Stimulated activated naive CD8-positive, alpha-beta T cell treated with anti-CD3 and anti-CD28 coated beads, Interleukin-15, amount 100 ng/mL, for 72 hours (primary cell): ENCODE measurements at regions not wholly inside any gene's neighbourhood (a gene's known extent, or its start where the extent isn't known, plus 50 kb on each side); places are given as distances from the start of the nearest gene placed in this dataset.
"Not testable (repeated sequence)": the region's sequence is repeated elsewhere in the genome, so short reads cannot be mapped to it uniquely, and the experiment has no call there.

Experiments used
- ATAC-seq: fragments of 150-1000 bp; cut with Tn5 transposase; 2 replicates; pipeline ENCODE4 v1.10.0; 2021; ENCODE audit warnings: mild to moderate bottlenecking, moderate library complexity
- DNase-seq, 2 donors: peaks; one replicate each; pipeline ENCODE4 v3.0.0; 2021 to 2022
- H3K27ac Mint-ChIP-seq, 2 donors: one replicate each; pipeline ENCODE4 v1.8.0; 2022; ENCODE audit warnings: mild to moderate bottlenecking in 2 of 2, mixed read lengths in 2 of 2, moderate library complexity in 2 of 2
- H3K27me3 Mint-ChIP-seq: one replicate; pipeline ENCODE4 v1.8.0; 2022; ENCODE audit warnings: mixed read lengths
- H3K4me1 Mint-ChIP-seq: one replicate; pipeline ENCODE4 v1.8.0; 2022; ENCODE audit warnings: mild to moderate bottlenecking, mixed read lengths
- H3K4me3 Mint-ChIP-seq, 2 donors: one replicate each; pipeline ENCODE4 v1.8.0; 2022; ENCODE audit warnings: mild to moderate bottlenecking in 2 of 2, mixed read lengths in 2 of 2, moderate library complexity in 1 of 2
- H3K9me3 Mint-ChIP-seq, 2 donors: one replicate each; pipeline ENCODE4 v1.8.0; 2022; ENCODE audit warnings: mixed read lengths in 2 of 2

DNA sequence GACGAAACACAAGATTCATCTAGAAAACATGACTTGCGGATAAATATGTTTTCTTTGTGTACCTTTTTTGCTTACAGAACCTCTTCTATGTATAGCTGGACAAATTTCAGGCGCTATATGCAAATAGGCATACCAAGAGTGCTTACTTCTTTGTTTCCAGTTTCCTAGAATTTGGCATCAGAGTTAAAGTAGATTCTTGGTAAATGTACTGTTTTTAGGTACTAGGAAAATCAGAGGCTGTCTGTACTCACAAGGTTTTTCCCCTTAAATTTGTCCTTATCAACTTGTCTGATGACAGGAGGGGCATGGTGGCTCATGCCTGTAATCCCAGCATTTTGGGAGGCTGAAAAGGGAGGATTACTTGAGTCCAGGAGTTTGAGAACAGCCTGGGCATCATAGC is 124.9 kb upstream of the TMEM170B start:
- peaks cover 66% of the 10 kb centered on the region for H3K4me1 Mint-ChIP-seq
- ATAC-seq: peak; percentile 65
- H3K27ac Mint-ChIP-seq: peak overlapping the region; percentile 87 to 94
- no peak for DNase-seq
- H3K27me3 Mint-ChIP-seq: no peaks in the 10 kb centered on the region
- peak overlapping the region; percentile 28 to 32 for H3K4me3 Mint-ChIP-seq
- peaks cover 0 to 10% of the 10 kb centered on the region in 2 donors for H3K9me3 Mint-ChIP-seq

DNA sequence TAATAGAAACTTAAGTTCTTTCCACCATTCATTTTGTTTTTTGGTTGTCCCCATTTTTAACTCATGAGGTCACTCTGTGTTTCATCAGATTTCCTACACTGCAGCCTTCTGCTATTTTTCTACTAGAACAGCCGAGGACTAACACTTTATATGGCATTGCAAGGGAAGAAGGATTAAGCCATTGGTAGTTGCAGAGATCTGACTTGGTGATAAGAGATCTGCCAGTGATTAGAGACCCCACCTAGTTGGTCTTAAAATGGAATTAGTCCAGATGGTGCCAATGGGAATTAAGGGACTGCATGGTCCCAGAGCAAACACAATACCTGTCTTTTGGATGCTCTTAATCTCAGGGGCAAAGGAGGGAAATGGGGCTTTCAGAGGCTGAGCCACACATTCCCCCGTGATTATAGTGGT is 125.5 kb upstream of the TMEM170B start:
- no peak for DNase-seq
- no peaks in the 10 kb centered on the region for H3K27me3 Mint-ChIP-seq
- peak overlapping the region in 1 of 2 donors; percentile 15 for H3K4me3 Mint-ChIP-seq
- no peak for ATAC-seq
- peaks cover 66% of the 10 kb centered on the region for H3K4me1 Mint-ChIP-seq
- peaks cover 0 to 12% of the 10 kb centered on the region in 2 donors for H3K9me3 Mint-ChIP-seq
- H3K27ac Mint-ChIP-seq: peak overlapping the region in 1 of 2 donors; percentile 47

DNA sequence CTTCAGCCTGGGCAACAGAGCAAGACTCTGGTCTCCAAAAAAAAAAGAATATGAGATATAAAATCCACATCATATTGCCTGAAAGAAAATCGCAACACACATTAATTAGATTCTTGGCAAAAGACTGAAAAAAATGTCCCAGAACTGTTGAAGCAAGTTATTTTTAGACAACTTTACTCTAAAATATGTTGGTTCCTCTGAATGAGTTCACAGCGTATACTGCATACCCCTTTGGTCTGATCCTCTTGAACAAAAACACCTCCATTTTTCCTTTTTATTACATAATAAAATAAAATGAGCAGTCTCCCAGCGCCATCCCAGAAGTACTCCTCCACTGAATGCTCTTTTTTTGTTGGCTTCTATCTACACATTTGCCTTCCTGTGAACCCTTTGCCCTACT is 126.0 kb upstream of the TMEM170B start:
- ATAC-seq (no peak), DNase-seq (no peak)
- H3K9me3 Mint-ChIP-seq: peaks cover 0 to 11% of the 10 kb centered on the region in 2 donors
- peaks cover 65% of the 10 kb centered on the region for H3K4me1 Mint-ChIP-seq
- peak overlapping the region in 1 of 2 donors; percentile 47 for H3K27ac Mint-ChIP-seq
- no peak overlapping the region for H3K4me3 Mint-ChIP-seq
- H3K27me3 Mint-ChIP-seq: no peaks in the 10 kb centered on the region

DNA sequence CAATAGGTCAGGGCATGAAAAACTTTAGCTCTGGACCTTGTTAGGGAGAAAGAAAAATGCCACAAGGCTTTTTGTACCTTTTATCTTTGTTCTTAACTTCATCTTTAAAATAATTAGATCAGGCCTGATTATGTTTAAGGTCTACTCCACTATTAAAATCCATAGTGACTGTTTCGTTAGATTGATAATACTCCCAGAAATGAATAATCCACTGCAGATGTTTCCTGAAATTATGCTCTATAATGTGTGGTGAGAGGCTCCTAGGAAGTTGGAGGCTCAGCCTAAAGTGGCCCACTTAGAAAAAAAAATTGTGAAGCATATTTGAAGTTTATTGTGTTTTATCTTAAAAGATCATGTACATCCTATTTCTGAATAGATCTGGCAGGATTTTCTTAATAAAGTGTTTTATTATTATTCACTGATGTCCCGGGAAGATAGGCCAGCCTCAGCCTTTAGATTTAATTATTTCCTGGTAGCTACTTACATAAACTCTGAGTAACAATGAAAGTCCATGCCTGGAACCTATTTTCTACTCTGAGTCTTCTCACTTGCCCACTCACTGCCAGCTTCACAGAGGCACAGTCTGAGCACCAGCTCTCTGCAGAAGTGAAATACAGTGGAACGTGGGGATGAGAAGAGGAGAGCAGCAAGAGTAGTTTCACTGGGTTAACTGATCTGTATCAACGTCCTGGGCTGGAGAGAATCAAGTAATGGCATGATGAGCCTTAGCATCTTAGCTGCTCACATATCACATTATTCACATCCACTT is 126.8 kb upstream of the TMEM170B start:
- DNase-seq (peak in 1 of 2 donors; percentile 24), ATAC-seq (peak; percentile 70)
- no peaks in the 10 kb centered on the region for H3K27me3 Mint-ChIP-seq
- peaks cover 57% of the 10 kb centered on the region for H3K4me1 Mint-ChIP-seq
- peaks cover 0 to 6% of the 10 kb centered on the region in 2 donors for H3K9me3 Mint-ChIP-seq
- no peak overlapping the region for H3K27ac Mint-ChIP-seq
- H3K4me3 Mint-ChIP-seq: no peak overlapping the region

DNA sequence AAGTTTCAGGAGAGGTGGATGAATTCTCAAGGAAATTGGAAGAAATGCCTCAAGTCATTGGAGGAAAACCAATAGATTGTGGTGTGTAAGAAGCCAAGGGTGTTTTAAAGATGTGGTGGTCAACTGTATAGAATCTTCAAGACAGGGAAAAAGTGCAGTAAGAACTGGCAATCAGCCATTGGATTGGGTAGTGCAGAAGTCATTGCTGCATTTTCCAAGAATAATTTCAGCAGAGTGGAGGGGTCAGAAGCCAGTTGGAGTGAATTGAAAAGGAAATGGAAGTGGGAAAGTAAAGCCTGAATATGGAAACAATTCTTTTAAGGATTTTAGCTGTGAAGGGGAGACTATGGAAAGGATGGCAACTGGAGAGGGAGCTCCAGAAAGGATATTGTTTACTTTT is 128.2 kb upstream of the TMEM170B start:
- Mint-ChIP-seq H3K4me1 (peaks cover 45% of the 10 kb centered on the region), H3K4me3 (no peak overlapping the region), H3K27me3 (no peaks in the 10 kb centered on the region), H3K9me3 (peaks cover 0 to 6% of the 10 kb centered on the region in 2 donors), H3K27ac (no peak overlapping the region)
- DNase-seq (no peak), ATAC-seq (no peak)

DNA sequence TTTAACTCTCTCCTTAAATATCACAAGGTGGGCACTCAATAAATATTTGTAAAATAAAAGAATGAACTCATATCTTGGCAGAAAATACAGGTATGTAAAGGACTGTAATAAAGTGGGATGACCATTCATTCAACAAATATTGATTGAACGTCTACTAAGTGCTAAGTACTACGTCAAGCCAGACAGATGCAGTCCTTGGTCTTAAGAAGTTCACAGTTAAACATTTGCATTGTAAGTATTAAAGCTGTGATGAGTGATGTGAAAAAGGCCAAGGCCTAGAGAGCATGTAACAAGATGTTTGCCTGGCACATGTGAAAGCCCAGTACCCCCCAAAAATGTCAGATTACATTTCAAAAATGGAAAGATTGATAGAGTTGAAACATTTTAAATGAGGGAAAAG is 130.1 kb upstream of the TMEM170B start:
- Mint-ChIP-seq H3K27me3 (no peaks in the 10 kb centered on the region), H3K9me3 (peaks cover 0 to 6% of the 10 kb centered on the region in 2 donors), H3K4me3 (no peak overlapping the region), H3K4me1 (peaks cover 27% of the 10 kb centered on the region), H3K27ac (no peak overlapping the region)
- ATAC-seq (no peak), DNase-seq (no peak)

DNA sequence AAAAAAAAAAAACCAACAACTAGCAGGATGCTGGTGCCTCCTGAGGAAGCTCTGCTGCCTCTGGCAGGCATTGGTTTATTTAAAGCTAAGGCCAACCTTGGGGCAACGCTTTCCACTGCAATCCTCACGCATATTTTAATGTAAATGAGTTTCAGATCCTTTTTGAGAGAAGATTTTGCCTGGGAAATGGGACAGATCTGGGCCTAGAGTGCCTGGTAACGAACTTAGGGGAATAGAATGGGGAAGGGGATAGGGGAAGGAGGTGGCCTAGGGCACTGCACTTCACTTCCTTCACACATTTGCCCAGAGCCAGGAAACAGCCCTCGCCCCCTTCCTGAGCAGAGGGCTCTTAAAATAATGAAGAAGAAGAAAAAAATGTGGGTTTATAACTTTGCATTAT is 132.7 kb upstream of the TMEM170B start:
- H3K27me3 Mint-ChIP-seq: no peaks in the 10 kb centered on the region
- H3K4me1 Mint-ChIP-seq: peaks cover 7% of the 10 kb centered on the region
- no peak for ATAC-seq
- no peak overlapping the region for H3K4me3 Mint-ChIP-seq
- no peak for DNase-seq
- H3K27ac Mint-ChIP-seq: no peak overlapping the region
- H3K9me3 Mint-ChIP-seq: peaks cover 0 to 6% of the 10 kb centered on the region in 2 donors

DNA sequence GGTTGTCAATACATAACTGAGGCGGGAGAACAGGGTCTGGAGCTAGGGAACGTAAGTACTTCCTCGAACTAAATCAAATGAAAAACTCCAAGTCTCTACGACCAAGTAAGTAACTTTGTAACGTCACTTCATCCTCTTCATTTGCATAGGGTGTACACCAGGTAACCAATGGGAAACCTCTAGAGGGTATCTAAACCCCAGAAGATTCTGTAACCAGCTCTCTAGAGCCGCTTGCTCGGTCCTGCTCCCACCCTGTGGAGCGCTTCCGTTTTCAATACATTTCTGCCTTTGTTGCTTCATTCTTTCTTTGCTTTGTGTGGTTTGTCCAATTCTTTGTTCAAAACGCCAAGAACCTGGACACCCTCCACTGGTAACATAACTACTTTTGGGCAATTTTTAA is 133.5 kb upstream of the TMEM170B start:
- H3K9me3 Mint-ChIP-seq: peaks cover 0 to 6% of the 10 kb centered on the region in 2 donors
- no peak overlapping the region for H3K27ac Mint-ChIP-seq
- H3K27me3 Mint-ChIP-seq: no peaks in the 10 kb centered on the region
- ATAC-seq: no peak
- peaks cover 3% of the 10 kb centered on the region for H3K4me1 Mint-ChIP-seq
- DNase-seq: no peak
- H3K4me3 Mint-ChIP-seq: no peak overlapping the region

DNA sequence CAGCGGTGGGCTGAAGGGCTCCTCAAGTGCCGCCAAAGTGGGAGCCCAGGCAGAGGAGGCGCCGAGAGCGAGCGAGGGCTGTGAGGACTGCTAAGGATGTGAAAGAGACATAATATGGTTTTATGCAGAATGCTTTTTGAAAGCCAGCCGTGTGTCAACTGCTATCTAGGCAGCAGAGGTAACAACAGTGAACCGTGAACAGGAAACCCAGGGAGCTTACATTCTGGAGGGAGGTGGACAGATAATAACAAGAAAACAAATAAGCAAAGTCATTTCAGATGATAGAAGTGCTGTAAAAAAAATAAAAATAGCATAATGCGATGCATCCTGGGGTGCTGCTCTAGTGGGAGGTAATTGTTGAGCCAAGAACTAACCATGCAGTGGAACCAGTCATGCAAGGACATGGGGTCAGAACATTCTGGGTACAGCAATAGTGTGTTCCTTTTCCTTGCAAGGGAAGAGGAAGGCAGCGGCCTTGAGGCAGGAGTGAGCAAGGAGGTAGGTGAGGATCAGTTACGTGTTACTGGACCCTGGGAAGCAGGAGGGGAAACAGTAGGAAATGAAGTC is 134.4 kb upstream of the TMEM170B start:
- Mint-ChIP-seq H3K9me3 (peaks cover 0 to 6% of the 10 kb centered on the region in 2 donors), H3K4me3 (no peak overlapping the region), H3K27me3 (no peaks in the 10 kb centered on the region), H3K4me1 (no peaks in the 10 kb centered on the region), H3K27ac (peak overlapping the region in 1 of 2 donors; percentile 2)
- DNase-seq: no peak
- no peak for ATAC-seq

DNA sequence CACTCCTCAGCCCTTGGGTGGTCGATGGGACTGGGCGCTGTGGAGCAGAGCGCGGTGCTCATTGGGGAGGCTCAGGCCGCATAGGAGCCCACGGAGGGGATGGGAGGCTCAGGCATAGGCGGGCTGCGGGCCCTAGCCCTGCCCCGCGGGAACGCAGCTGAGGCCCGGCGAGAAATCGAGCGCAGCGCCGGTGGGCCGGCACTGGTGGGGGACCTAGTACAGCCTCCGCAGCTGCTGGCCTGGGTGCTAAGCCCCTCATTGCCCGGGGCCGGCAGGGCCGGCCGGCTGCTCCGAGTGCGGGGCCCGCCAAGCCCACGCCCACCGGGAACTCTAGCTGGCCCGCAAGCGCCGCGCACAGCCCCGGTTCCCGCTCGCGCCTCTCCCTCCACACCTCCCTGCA is 135.0 kb upstream of the TMEM170B start:
- DNase-seq, ATAC-seq, H3K4me1 Mint-ChIP-seq, H3K4me3 Mint-ChIP-seq, H3K27ac Mint-ChIP-seq, H3K9me3 Mint-ChIP-seq, H3K27me3 Mint-ChIP-seq: not testable (repeated sequence)

DNA sequence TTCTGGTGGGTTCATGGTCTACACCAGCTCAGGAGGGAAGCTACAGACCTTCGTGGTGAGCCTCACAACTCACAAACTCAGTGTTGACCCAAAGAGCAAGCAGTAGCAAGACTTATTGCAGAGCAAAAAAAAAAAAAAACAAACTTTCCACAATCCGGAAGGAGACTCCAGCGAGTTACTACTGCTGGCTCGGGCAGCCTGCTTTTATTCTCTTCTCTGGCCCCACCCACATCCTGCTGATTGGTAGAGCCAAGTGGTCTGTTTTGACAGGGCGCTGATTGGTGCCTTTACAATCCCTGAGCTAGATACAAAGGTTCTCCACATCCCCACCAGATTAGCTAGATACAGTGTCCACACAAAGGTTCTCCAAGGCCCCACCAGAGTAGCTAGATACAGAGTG is 135.6 kb upstream of the TMEM170B start:
- not testable (repeated sequence) for H3K27ac Mint-ChIP-seq, H3K4me3 Mint-ChIP-seq, DNase-seq

DNA sequence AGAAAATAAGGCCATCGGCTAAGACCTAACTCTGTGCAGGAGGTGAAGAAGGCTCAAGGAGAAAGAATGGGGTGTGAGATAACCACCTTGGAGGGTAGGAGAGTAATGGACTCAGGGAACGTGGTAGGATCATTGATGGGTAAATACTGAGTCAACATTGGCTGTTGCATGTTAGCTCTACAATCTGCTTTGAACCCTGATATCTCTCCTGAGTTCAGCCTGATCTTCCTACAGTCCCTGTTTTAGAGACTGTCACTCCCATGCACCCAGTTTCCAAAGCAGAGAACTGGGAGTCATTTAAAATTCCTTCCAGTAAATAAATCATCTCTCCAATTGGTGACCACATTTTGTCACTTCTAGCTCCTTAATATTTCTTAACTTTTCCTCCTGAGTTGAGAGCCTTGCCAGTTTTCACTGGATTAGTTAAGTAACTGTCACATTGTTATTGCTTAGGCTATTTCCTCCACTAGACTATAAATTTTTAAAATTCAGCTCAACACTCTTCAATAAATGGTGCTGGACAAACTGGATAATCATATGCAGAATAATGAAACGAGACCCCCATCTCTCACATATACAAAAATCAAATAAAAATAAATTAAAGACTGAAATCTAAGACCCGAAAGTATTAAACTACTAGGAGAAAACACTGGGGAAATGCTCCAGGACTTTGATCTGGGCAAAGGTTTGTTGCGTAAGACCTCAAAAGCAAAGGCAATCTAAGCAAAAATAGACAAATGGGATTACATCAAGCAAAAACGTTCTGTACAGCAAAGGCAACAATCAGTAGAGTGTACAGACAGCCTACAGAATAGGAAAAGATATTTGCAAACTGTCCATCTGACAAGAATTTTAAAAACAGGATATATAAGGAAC is 138.9 kb upstream of the TMEM170B start:
- Mint-ChIP-seq H3K27me3 (no peaks in the 10 kb centered on the region), H3K4me3 (no peak overlapping the region), H3K4me1 (no peaks in the 10 kb centered on the region), H3K9me3 (peaks cover 5 to 13% of the 10 kb centered on the region in 2 donors), H3K27ac (no peak overlapping the region)
- DNase-seq: no peak
- no peak for ATAC-seq

More for the DNA sequence above, 135.6 kb upstream of the TMEM170B start:
- not testable (repeated sequence) for H3K27me3 Mint-ChIP-seq, H3K9me3 Mint-ChIP-seq, ATAC-seq, H3K4me1 Mint-ChIP-seq

DNA sequence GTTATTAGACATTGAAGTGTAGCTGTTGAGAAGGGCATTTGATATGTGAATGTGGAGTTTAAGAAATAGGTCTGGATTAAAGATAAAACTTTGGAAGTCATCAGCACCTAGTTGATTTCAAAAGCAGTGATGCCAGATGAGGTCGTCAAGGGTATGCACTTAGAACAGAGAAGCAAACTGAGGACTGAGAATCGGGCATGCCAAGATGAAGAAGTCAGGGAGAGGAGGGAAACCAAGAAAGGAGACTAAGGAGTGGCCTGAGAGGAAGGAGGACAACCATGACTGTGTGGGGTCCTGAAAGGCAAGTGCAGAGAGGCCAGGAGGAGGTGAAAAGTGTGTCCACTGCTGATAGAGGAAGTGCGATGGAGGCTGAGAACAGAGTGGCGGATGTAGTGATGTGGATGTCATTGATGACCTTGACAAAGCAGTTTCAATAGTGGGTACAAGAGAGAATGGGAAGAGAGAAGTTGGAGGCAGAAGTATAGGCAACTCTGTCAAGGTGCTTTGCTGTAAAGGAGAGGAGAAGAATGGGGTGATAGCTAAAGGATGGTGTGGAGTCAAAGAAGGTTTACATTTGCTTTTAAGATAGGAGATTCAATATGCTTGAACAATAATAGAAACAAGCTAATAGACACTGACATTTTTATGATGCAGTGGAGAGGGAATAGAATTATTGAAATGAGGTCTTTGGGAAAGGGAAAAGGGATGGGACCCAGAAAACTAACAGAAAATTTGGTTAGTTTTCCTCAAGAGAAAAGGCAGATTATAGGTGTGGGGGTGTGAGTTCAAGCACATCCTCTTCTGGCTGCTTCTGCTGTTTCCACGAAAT is 139.7 kb upstream of the TMEM170B start:
- H3K4me3 Mint-ChIP-seq: no peak overlapping the region
- H3K9me3 Mint-ChIP-seq: peaks cover 5 to 13% of the 10 kb centered on the region in 2 donors
- H3K27ac Mint-ChIP-seq: no peak overlapping the region
- H3K27me3 Mint-ChIP-seq: no peaks in the 10 kb centered on the region
- H3K4me1 Mint-ChIP-seq: peaks cover 3% of the 10 kb centered on the region
- no peak for DNase-seq
- no peak for ATAC-seq

DNA sequence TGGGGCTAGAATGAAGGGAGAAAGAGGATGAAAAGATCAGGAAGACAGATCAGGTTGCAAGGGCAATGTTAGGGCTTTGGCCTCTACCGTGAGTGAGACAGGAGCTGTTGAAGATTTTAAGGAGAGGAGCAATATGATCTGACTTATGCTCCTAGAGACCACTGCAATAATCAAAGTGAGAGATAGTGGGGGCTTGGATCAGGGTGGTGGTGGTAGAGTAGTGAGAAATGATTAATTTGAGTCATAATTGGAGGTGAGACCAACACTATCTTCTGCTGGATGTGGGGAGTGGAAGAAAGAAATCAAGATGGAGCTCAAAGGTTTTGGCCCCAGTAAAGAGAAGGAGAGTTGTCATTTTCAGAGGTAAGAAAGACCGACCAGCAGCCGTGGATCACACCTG is 140.7 kb upstream of the TMEM170B start:
- H3K27ac Mint-ChIP-seq: no peak overlapping the region
- no peaks in the 10 kb centered on the region for H3K27me3 Mint-ChIP-seq
- H3K4me3 Mint-ChIP-seq: no peak overlapping the region
- peaks cover 5 to 13% of the 10 kb centered on the region in 2 donors for H3K9me3 Mint-ChIP-seq
- ATAC-seq (no peak), DNase-seq (no peak)
- peaks cover 6% of the 10 kb centered on the region for H3K4me1 Mint-ChIP-seq
